ENCODE measurements at regions not wholly inside any gene's neighbourhood (a gene's known extent, or its start where the extent isn't known, plus 50 kb on each side); places are given as distances from the start of the nearest gene placed in this dataset.

GRCh38 chr3:68089572-68090011, 435.2 kb upstream of the SUCLG2 start:
- TF ChIP-seq CTCF (IDR thresholded peaks at IDR 0.05; ENCODE audit: low read depth, low read length, missing control alignments) = no peak
- no peak for DNase-seq (ENCODE audit: extremely low read depth, low read depth)
- H3K4me3 ChIP-seq (replicated peaks; ENCODE audit: low read depth, low read length) = no peak overlapping the region

DNA sequence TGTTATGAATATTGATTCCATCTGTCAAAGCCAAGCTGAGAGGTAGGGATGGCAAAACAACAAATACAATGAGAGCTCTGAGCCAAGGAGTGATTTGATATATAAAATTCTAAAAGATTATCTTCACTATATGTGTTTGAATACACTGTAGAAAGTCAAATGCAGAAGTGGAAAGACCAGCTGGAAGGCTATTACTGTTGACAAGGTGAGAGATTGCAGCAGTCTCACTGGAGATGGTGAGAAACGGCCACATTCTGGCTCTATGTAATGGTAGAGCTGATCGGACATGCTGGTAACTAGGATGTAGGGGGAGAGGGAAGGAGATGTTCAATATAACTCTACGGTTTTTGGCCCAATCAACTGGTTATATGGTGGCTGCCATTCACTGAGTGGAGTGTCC, 434.2 kb upstream of the SUCLG2 start:
- DNase-seq (ENCODE audit: extremely low read depth, low read depth) = no peak
- no peak overlapping the region for H3K4me3 ChIP-seq (replicated peaks; ENCODE audit: low read depth, low read length)
- TF ChIP-seq CTCF (IDR thresholded peaks at IDR 0.05; ENCODE audit: low read depth, low read length, missing control alignments) = no peak

GRCh38 chr3:68088216-68088615, 433.8 kb upstream of the SUCLG2 start:
- DNase-seq (ENCODE audit: extremely low read depth, low read depth) = no peak
- no peak for TF ChIP-seq CTCF (IDR thresholded peaks at IDR 0.05; ENCODE audit: low read depth, low read length, missing control alignments)
- H3K4me3 ChIP-seq (replicated peaks; ENCODE audit: low read depth, low read length) = no peak overlapping the region

- no peak overlapping the region for H3K4me3 ChIP-seq (replicated peaks; ENCODE audit: low read depth, low read length)
- no peak for DNase-seq (ENCODE audit: extremely low read depth, low read depth)
- TF ChIP-seq CTCF (IDR thresholded peaks at IDR 0.05; ENCODE audit: low read depth, low read length, missing control alignments) = no peak
Observed at GRCh38 chr3:68072062-68072461, 417.6 kb upstream of the SUCLG2 start.

DNA sequence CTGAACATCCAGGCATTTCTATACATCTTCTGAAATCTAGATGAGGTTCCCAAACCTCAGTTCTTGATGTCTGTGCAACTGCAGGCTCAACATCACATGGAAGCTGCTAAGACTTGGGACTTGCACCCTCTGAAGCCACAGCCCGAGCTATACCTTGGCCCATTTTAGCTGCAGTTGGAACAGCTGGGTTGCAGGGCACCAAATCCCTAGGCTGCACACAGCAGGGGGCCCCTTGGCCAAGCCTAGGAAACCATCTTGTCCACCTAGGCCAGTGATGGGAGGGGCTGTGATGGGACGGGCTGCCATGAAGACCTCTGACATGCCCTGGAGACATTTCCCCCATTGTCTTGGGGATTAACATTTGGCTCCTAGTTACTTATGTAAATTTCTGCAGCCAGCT, 415.8 kb upstream of the SUCLG2 start:
- no peak for TF ChIP-seq CTCF (IDR thresholded peaks at IDR 0.05; ENCODE audit: low read depth, low read length, missing control alignments)
- DNase-seq (ENCODE audit: extremely low read depth, low read depth) = no peak
- no peak overlapping the region for H3K4me3 ChIP-seq (replicated peaks; ENCODE audit: low read depth, low read length)

DNA sequence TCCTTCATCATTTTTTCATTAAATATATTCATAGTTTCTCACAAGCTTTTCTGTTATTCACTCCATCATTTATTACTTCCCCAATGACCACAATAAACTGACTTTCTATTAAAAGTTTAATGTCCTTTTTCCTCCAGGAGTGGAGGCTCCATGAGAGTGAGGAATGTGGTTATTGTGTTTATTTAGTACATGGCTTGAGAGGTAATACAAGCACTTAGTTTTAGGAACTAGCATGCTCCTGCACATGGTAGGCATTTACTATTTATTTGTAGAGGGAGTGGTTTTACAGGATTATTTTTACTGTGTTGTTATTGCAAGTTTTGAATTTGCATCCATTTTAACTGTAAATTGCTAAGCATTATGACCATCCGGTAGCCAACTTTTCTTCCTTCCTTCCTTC, 412.9 kb upstream of the SUCLG2 start:
- no peak for TF ChIP-seq CTCF (IDR thresholded peaks at IDR 0.05; ENCODE audit: low read depth, low read length, missing control alignments)
- no peak overlapping the region for H3K4me3 ChIP-seq (replicated peaks; ENCODE audit: low read depth, low read length)
- DNase-seq (ENCODE audit: extremely low read depth, low read depth) = no peak

GRCh38 chr3:68062926-68063325, 408.5 kb upstream of the SUCLG2 start:
- DNase-seq (ENCODE audit: extremely low read depth, low read depth) = no peak
- H3K4me3 ChIP-seq (replicated peaks; ENCODE audit: low read depth, low read length) = no peak overlapping the region
- TF ChIP-seq CTCF (IDR thresholded peaks at IDR 0.05; ENCODE audit: low read depth, low read length, missing control alignments) = no peak

All from HFF-Myc (cell line).